Panc1 (cell line): ENCODE measurements at regions not wholly inside any gene's neighbourhood (a gene's known extent, or its start where the extent isn't known, plus 50 kb on each side); places are given as distances from the start of the nearest gene placed in this dataset.
"Not testable (repeated sequence)": the region's sequence is repeated elsewhere in the genome, so short reads cannot be mapped to it uniquely, and the experiment has no call there.

ENCODE experiments used
- SIN3A ChIP-seq: IDR thresholded peaks from 2 replicates; pipeline ENCODE4 v1.6.1; 2012; ENCODE audit warnings: low read depth, mild to moderate bottlenecking, low read length, moderate library complexity, borderline replicate concordance; ENCODE audit not compliant: insufficient read depth
- TF ChIP-seq, protein P1 (sequence below): fragments of 450-650 bp; IDR thresholded peaks from 2 replicates; pipeline ENCODE4 v1.5.1; 2017; ENCODE audit warnings: mild to moderate bottlenecking

DNA sequence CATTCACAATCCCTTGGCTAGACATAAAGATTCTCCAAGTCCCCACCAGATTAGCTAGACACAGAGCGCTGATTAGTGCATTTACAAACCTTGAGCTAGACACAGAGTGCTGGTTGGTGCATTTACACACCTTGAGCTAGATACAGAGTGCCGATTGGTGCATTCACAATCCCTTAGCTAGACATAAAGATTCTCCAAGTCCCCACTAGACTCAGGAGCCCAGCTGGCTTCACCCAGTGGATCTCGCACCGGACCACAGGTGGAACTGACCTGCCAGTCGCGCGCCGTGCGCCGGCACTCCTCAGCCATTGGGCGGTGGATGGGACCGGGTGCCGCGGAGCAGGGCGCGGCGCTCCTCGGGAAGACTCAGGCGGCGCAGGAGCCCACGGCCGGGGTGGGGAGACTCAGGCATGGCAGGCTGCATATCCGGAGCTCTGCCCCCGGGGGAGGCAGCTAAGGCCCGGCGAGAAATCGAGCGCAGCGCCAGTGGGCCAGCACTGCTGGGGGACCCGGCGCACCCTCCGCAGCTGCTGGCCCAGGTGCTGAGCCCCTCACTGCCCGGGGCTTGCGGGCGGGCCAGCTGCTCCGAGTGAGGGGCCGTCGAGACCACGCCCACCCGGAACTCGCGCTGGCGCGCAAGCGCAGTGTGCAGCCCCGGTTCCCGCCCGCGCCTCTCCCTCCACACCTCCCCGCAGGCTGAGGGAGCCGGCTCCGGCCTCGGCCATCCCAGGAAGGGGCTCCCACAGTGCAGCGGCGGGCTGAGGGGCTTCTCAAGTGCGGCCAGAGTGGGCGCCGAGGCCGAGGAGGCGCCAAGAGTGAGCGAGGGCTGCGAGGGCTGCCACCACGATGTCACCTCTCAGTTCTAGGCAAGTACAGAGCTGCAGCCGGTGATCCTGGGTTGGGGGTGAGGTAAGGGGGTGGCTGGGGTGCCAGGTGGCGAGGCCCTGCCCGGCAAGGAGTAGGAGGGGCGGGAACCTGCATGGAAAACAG lies 773.7 kb upstream of the CITED2 start:
- TF ChIP-seq, protein P1, sequence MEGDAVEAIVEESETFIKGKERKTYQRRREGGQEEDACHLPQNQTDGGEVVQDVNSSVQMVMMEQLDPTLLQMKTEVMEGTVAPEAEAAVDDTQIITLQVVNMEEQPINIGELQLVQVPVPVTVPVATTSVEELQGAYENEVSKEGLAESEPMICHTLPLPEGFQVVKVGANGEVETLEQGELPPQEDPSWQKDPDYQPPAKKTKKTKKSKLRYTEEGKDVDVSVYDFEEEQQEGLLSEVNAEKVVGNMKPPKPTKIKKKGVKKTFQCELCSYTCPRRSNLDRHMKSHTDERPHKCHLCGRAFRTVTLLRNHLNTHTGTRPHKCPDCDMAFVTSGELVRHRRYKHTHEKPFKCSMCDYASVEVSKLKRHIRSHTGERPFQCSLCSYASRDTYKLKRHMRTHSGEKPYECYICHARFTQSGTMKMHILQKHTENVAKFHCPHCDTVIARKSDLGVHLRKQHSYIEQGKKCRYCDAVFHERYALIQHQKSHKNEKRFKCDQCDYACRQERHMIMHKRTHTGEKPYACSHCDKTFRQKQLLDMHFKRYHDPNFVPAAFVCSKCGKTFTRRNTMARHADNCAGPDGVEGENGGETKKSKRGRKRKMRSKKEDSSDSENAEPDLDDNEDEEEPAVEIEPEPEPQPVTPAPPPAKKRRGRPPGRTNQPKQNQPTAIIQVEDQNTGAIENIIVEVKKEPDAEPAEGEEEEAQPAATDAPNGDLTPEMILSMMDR: not testable (repeated sequence)
- not testable (repeated sequence) for TF ChIP-seq SIN3A
